ENCODE measurements at regions not wholly inside any gene's neighbourhood (a gene's known extent, or its start where the extent isn't known, plus 50 kb on each side); places are given as distances from the start of the nearest gene placed in this dataset.

DNA sequence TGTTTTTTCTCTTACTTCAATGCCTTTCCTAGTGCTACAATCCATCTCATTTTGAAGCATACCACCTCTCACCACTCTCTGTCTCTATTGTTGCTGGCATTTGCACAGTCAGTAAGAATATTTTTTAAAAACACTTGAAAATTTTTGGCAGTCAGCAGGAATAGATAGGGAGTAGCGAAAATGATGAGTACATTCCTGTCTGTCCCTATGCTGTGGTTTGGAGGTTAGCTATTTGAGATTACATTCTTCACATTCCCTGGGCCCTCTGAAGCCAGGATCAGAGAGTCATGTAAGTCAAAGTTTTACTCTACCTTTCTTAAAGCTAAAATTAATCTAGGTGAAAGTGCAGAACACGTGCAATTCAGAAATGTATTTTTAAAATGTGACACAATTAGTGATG lies 53.0 kb upstream of the MAGI2 start:
- no peaks in the 10 kb centered on the region for H3K36me3 ChIP-seq (ENCODE audit: control insufficient read depth in 2 of 2, insufficient read depth in 2 of 2, low read length in 2 of 2)
- no peak overlapping the region for H3K27ac ChIP-seq (ENCODE audit: low read length)
- H3K4me3 ChIP-seq (ENCODE audit: low read length in 2 of 2): no peak overlapping the region
- no peak overlapping the region for H3K9ac ChIP-seq (ENCODE audit: low read length in 2 of 2)
- no peaks in the 10 kb centered on the region for H3K9me3 ChIP-seq (ENCODE audit: control insufficient read depth in 2 of 2, low read length in 2 of 2)
- H3K27me3 ChIP-seq (ENCODE audit: control insufficient read depth in 1 of 2, insufficient read depth in 2 of 2, low read length in 2 of 2): no peaks in the 10 kb centered on the region
- no peaks in the 10 kb centered on the region for H3K4me1 ChIP-seq (ENCODE audit: control insufficient read depth, insufficient read depth, low read length)

DNA sequence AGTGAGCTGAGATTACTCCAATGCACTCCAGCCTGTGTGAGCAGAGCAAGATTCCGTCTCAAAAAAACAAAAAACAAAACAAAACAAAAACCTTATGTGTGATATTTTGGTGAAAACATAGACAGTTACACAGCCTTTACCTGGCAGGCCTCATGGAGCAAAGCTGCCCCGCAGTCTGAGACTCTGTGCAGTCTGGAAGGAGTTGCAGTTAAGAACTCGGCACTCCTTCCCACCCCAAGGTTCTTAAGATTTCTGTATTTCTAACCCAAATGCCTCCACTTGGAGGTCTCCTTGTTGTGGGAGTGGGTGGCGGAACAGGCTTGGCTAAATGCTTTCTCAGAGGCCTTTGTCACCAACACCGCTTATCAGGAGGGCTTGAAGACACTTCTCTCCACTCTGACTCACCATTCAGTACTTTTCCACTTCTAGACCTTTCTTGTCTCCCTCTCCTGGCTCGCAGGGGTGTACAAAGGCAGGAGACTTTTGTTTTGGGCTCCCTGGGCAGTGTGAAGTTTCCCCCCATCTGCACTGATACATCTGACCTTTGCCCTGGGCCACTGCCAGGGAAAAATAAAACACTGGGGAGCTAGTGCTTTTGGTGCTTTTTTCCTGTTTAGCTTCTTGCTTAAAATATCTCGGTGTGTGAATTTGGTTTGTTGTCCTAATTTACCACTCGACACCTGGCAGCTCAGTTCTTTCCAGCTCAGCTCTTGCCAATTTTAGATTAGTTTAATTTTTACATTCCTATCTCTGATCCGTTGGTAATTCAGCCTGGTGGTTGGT lies 51.3 kb upstream of the MAGI2 start:
- Histone ChIP-seq H3K9ac (ENCODE audit: low read length in 2 of 2) (no peak overlapping the region), H3K27ac (ENCODE audit: low read length) (no peak overlapping the region), H3K4me3 (ENCODE audit: low read length in 2 of 2) (no peak overlapping the region), H3K27me3 (ENCODE audit: control insufficient read depth in 1 of 2, insufficient read depth in 2 of 2, low read length in 2 of 2) (no peaks in the 10 kb centered on the region), H3K36me3 (ENCODE audit: control insufficient read depth in 2 of 2, insufficient read depth in 2 of 2, low read length in 2 of 2) (no peaks in the 10 kb centered on the region), H3K9me3 (ENCODE audit: control insufficient read depth in 2 of 2, low read length in 2 of 2) (no peaks in the 10 kb centered on the region), H3K4me1 (ENCODE audit: control insufficient read depth, insufficient read depth, low read length) (no peaks in the 10 kb centered on the region)

Measured in stomach smooth muscle (tissue), 2 donors.